ENCODE measurements at regions not wholly inside any gene's neighbourhood (a gene's known extent, or its start where the extent isn't known, plus 50 kb on each side); places are given as distances from the start of the nearest gene placed in this dataset.

GRCh38 chr2:128805237-128805636 is 486.6 kb upstream of the HS6ST1 start:
- no peak for FAIRE-seq

- FAIRE-seq: no peak
Observed at GRCh38 chr2:128805918-128806317, 487.2 kb upstream of the HS6ST1 start.

GRCh38 chr2:128807317-128807716 is 488.6 kb upstream of the HS6ST1 start:
- FAIRE-seq: no peak

- no peak for FAIRE-seq
Observed at GRCh38 chr2:128808462-128809258, 490.0 kb upstream of the HS6ST1 start.

GRCh38 chr2:128809259-128809636 is 490.6 kb upstream of the HS6ST1 start:
- no peak for FAIRE-seq

GRCh38 chr2:128809880-128810279 is 491.2 kb upstream of the HS6ST1 start:
- FAIRE-seq: no peak

- FAIRE-seq: no peak
Observed at GRCh38 chr2:128812183-128812940, 493.7 kb upstream of the HS6ST1 start.

- FAIRE-seq: no peak
Observed at GRCh38 chr2:128813352-128814034, 494.8 kb upstream of the HS6ST1 start.

GRCh38 chr2:128815248-128815647 is 496.6 kb upstream of the HS6ST1 start:
- no peak for FAIRE-seq

GRCh38 chr2:128817171-128817570 is 498.5 kb upstream of the HS6ST1 start:
- FAIRE-seq: no peak

GRCh38 chr2:128817813-128818212 is 499.1 kb upstream of the HS6ST1 start:
- FAIRE-seq: no peak

- no peak for FAIRE-seq
Observed at GRCh38 chr2:128818248-128818647, 499.6 kb upstream of the HS6ST1 start.

- no peak for FAIRE-seq
Observed at GRCh38 chr2:128818704-128819491, 500.2 kb upstream of the HS6ST1 start.

- no peak for FAIRE-seq
Observed at GRCh38 chr2:128820452-128820851, 501.8 kb upstream of the HS6ST1 start.

GRCh38 chr2:128821010-128821409 is 502.3 kb upstream of the HS6ST1 start:
- no peak for FAIRE-seq

GRCh38 chr2:128832946-128833663 is 514.4 kb upstream of the HS6ST1 start:
- no peak for FAIRE-seq

- FAIRE-seq: no peak
Observed at GRCh38 chr2:128833664-128834027, 515.0 kb upstream of the HS6ST1 start.

GRCh38 chr2:128834207-128834879 is 515.7 kb upstream of the HS6ST1 start:
- FAIRE-seq: no peak

- FAIRE-seq: no peak
Observed at GRCh38 chr2:128834880-128835252, 516.2 kb upstream of the HS6ST1 start.

- no peak for FAIRE-seq
Observed at GRCh38 chr2:128835342-128835855, 516.7 kb upstream of the HS6ST1 start.

GRCh38 chr2:128835974-128836373 is 517.3 kb upstream of the HS6ST1 start:
- no peak for FAIRE-seq

Measured in G401.6 (cell line).